Posterior cingulate gyrus (tissue), 11 donors: ENCODE measurements at regions not wholly inside any gene's neighbourhood (a gene's known extent, or its start where the extent isn't known, plus 50 kb on each side); places are given as distances from the start of the nearest gene placed in this dataset.

Source experiments
- DNase-seq, 10 donors: peaks; one replicate each; pipeline versions ENCODE4 v3.0.0 to v3.0.0-alpha.2; 2020 to 2021; ENCODE audit warnings: mixed read lengths in 3 of 10
- intact Hi-C: fragments of 100-400 bp; cut with DNase I; formaldehyde crosslinking; loops from one replicate; pipeline ENCODE4 v1.15.1; 2023

GRCh38 chr10:90975096-90975495 is 54.2 kb upstream of the ANKRD1 start:
- no peak for DNase-seq
- intact Hi-C loops: no loop called here

GRCh38 chr10:90977162-90977854 is 56.4 kb upstream of the ANKRD1 start:
- DNase-seq: no peak
- intact Hi-C loops: no loop called here

GRCh38 chr10:90977855-90978486 is 57.1 kb upstream of the ANKRD1 start:
- intact Hi-C loops: no loop called here
- no peak for DNase-seq

- intact Hi-C loops: no loop called here
- DNase-seq: no peak
Observed at GRCh38 chr10:90982406-90983008, 61.6 kb upstream of the ANKRD1 start.

- intact Hi-C loops: no loop called here
- no peak for DNase-seq
Observed at GRCh38 chr10:90983914-90984549, 63.1 kb upstream of the ANKRD1 start.

GRCh38 chr10:90984898-90985297 is 64.0 kb upstream of the ANKRD1 start:
- no peak for DNase-seq
- intact Hi-C loops: no loop called here

- DNase-seq: no peak
- intact Hi-C loops: no loop called here
Observed at GRCh38 chr10:90985321-90985933, 64.5 kb upstream of the ANKRD1 start.

GRCh38 chr10:90986136-90986760 is 65.4 kb upstream of the ANKRD1 start:
- intact Hi-C loops: no loop called here
- no peak for DNase-seq

GRCh38 chr10:90986870-90987269 is 66.0 kb upstream of the ANKRD1 start:
- DNase-seq: no peak
- intact Hi-C loops: no loop called here

- intact Hi-C loops: no loop called here
- no peak for DNase-seq
Observed at GRCh38 chr10:90987383-90987782, 66.5 kb upstream of the ANKRD1 start.

- no peak for DNase-seq
- intact Hi-C loops: no loop called here
Observed at GRCh38 chr10:90988024-90988423, 67.1 kb upstream of the ANKRD1 start.

- intact Hi-C loops: no loop called here
- no peak for DNase-seq
Observed at GRCh38 chr10:90988802-90989201, 67.9 kb upstream of the ANKRD1 start.

- intact Hi-C loops: no loop called here
- no peak for DNase-seq
Observed at GRCh38 chr10:90989378-90989777, 68.5 kb upstream of the ANKRD1 start.

- DNase-seq: no peak
- intact Hi-C loops: no loop called here
Observed at GRCh38 chr10:90992462-90992861, 71.6 kb upstream of the ANKRD1 start.

- intact Hi-C loops: no loop called here
- no peak for DNase-seq
Observed at GRCh38 chr10:90993340-90993739, 72.5 kb upstream of the ANKRD1 start.

- intact Hi-C loops: no loop called here
- no peak for DNase-seq
Observed at GRCh38 chr10:90997670-90998069, 76.8 kb upstream of the ANKRD1 start.

GRCh38 chr10:90998733-90999511 is 78.0 kb upstream of the ANKRD1 start:
- DNase-seq: no peak
- intact Hi-C loops: no loop called here

GRCh38 chr10:90999512-91000172 is 78.8 kb upstream of the ANKRD1 start:
- intact Hi-C loops: no loop called here
- no peak for DNase-seq

- intact Hi-C loops: no loop called here
- no peak for DNase-seq
Observed at GRCh38 chr10:91000470-91000869, 79.6 kb upstream of the ANKRD1 start.
